ENCODE measurements at regions not wholly inside any gene's neighbourhood (a gene's known extent, or its start where the extent isn't known, plus 50 kb on each side); places are given as distances from the start of the nearest gene placed in this dataset.
A peak's percentile ranks its signal among the peaks of the same experiment; 100 is the strongest.

DNA sequence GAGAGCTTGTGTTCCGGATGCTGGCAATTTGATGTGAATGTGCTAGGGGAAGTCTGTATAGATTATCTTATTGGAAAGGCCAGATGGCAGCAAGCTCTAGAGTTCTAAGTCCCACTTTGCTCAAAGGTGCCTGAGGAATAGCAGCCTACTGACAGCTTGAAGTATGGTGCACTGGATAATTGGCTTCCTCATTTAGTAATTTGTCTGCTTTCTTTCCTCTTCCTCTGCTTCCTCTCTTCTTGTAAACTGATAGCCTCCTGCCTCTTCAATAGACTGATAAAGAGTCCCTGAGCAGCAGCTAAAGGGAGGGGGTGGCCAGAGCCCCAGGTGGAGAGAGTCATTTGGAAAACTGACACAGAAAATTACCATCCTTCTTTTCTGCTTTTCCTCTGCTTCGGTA lies 177.3 kb downstream of the FGF1 start:
- ChIA-PET CTCF (interaction anchor here (0.9 to 1.5 kb wide), 2 partner anchors 34 to 100 kb away, joined by 3 read pairs; no protein-coding TSS in a partner anchor), POLR2A (no interaction called here)
- dilution Hi-C loops (cut with MboI; ENCODE audit: extremely low pct_ligation_motif_present, low sequenced_read_pairs), result no loop called here
- Histone ChIP-seq H3K4me1 (ENCODE audit: control insufficient read depth, extremely low read depth, insufficient read depth, low read length) (peaks cover 34% of the 10 kb centered on the region), H3K79me2 (ENCODE audit: control insufficient read depth, insufficient read depth, low read length) (no peaks in the 10 kb centered on the region), H3K9me1 (replicated peaks; ENCODE audit: control insufficient read depth, extremely low read depth, insufficient read depth, low read length) (no peaks in the 10 kb centered on the region), H3K9ac (replicated peaks; ENCODE audit: extremely low read depth, insufficient read depth, low read length) (no peak overlapping the region), H3K36me3 (ENCODE audit: control insufficient read depth in 2 of 2, extremely low read depth in 1 of 2, insufficient read depth in 2 of 2, low read length in 2 of 2) (no peaks in the 10 kb centered on the region), H3K9me3 (replicated peaks; ENCODE audit: control insufficient read depth, insufficient read depth, low read length) (no peaks in the 10 kb centered on the region), H3K27ac (ENCODE audit: insufficient read depth, low read depth, low read length) (no peak overlapping the region), H2AFZ (ENCODE audit: low read depth, low read length) (no peak overlapping the region), H3K4me2 (ENCODE audit: insufficient read depth, low read length) (no peak overlapping the region), H3K27me3 (ENCODE audit: control insufficient read depth in 2 of 2, insufficient read depth in 2 of 2, low read length in 2 of 2) (no peaks in the 10 kb centered on the region), H4K20me1 (replicated peaks; ENCODE audit: control insufficient read depth, extremely low read depth, insufficient read depth, low read length) (no peaks in the 10 kb centered on the region), H3K4me3 (replicated peaks in 1 of 3; ENCODE audit: insufficient read depth in 1 of 3, low read depth in 1 of 3, low read length in 3 of 3) (no peak overlapping the region)
- intact Hi-C loops (cut with micrococcal nuclease), result no loop called here
- FAIRE-seq (peak; percentile 31), DNase-seq (ENCODE audit: low read depth, low spot score) (no peak)
- TF ChIP-seq GATA2 (IDR thresholded peaks at IDR 0.05; ENCODE audit: insufficient read depth, insufficient read length, low read depth, low read length) (no peak), JUN (IDR thresholded peaks at IDR 0.05; ENCODE audit: borderline replicate concordance, insufficient read depth, insufficient read length, low read depth) (no peak), POLR2A (IDR thresholded peaks at IDR 0.05; ENCODE audit: low read depth, low read length) (no peak), MYC (IDR thresholded peaks at IDR 0.05; ENCODE audit: low read depth, low read length) (no peak), EZH2 (IDR thresholded peaks at IDR 0.05; ENCODE audit: borderline replicate concordance, low read depth, low read length, severe bottlenecking) (no peak), FOS (IDR thresholded peaks at IDR 0.05; ENCODE audit: borderline replicate concordance, insufficient read depth, low read length) (no peak), POLR2AphosphoS5 (IDR thresholded peaks at IDR 0.05; ENCODE audit: insufficient read depth, low read depth, low read length) (no peak)
- TF ChIP-seq, protein P1, sequence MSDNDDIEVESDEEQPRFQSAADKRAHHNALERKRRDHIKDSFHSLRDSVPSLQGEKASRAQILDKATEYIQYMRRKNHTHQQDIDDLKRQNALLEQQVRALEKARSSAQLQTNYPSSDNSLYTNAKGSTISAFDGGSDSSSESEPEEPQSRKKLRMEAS (IDR thresholded peaks at IDR 0.05; ENCODE audit: insufficient read depth, insufficient read length), result no peak
- TF ChIP-seq, protein P2, sequence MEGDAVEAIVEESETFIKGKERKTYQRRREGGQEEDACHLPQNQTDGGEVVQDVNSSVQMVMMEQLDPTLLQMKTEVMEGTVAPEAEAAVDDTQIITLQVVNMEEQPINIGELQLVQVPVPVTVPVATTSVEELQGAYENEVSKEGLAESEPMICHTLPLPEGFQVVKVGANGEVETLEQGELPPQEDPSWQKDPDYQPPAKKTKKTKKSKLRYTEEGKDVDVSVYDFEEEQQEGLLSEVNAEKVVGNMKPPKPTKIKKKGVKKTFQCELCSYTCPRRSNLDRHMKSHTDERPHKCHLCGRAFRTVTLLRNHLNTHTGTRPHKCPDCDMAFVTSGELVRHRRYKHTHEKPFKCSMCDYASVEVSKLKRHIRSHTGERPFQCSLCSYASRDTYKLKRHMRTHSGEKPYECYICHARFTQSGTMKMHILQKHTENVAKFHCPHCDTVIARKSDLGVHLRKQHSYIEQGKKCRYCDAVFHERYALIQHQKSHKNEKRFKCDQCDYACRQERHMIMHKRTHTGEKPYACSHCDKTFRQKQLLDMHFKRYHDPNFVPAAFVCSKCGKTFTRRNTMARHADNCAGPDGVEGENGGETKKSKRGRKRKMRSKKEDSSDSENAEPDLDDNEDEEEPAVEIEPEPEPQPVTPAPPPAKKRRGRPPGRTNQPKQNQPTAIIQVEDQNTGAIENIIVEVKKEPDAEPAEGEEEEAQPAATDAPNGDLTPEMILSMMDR (IDR thresholded peaks at IDR 0.05; ENCODE audit: extremely low read depth in 1 of 2, insufficient read depth in 1 of 2, low read depth in 1 of 2, low read length in 2 of 2), result no peak
- BruUV-seq (replicated peaks), result no TSS peak
